GM18873 (cell line): ENCODE measurements at regions not wholly inside any gene's neighbourhood (a gene's known extent, or its start where the extent isn't known, plus 50 kb on each side); places are given as distances from the start of the nearest gene placed in this dataset.
A peak's percentile ranks its signal among the peaks of the same experiment; 100 is the strongest.
"Not testable (repeated sequence)": the region's sequence is repeated elsewhere in the genome, so short reads cannot be mapped to it uniquely, and the experiment has no call there.

Source experiments
- ATAC-seq: cut with Tn5 transposase; IDR thresholded peaks from one replicate; pipeline ENCODE4 v1.9.1; 2021; ENCODE audit warnings: mild to moderate bottlenecking, moderate library complexity, moderate number of reproducible peaks; ENCODE audit not compliant: unreplicated experiment, low FRiP score

DNA sequence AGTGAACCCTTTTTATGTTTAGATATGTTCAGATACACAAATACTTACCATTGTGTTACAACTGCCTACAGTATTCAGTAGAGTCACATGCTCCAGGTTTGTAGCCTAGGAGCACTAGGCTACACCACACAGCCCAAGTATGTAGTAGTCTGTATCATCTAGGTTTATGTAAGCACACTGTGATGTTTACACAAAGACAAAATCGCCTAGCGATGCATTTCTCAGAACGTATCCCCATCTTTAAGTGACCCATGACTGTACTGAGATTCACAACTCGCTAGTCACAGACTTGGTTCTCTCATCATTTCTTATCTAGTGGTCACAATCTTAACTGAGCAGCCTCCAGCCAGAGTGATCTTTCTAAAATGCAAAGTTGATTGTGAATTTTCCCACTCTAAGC lies 119.2 kb downstream of the RASSF10 start:
- ATAC-seq: no peak

DNA sequence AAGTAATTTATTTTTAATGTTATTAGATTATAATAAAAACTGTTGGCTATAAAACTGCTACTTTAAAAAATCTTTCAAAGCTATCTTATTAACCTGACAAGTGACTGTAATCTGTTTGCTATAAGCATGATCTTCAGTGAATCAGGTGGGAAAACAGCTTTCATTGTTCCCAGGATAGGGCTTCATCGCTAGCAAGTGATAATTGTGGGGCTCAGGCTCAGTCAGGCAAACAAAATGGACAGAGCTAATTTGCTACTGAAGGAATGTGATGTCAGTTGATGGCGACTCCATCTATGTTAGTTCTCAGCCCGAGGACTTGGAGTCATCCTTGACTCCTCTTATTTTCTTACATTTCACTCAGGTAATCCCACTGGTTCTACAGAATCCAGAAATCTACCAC lies 125.0 kb downstream of the RASSF10 start:
- ATAC-seq: no peak

DNA sequence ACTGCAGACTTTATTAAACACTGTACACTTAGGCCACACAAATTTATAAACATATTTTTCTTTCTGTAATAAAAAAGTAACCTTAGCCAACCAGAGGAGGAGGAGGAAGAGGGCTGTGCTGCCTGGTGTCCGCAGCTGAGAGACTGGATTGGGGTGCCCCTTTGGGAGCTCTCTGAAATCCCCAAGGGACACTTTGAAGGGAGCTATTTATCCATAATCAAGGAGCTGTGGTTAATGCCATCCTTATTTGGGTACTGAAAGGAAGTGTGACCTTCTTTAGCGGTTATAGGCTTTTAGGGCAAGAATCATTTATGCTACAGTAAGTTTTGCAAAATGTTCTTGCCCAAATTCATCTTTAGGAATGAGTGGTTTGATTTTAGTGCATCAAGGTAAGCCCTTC lies 125.8 kb downstream of the RASSF10 start:
- no peak for ATAC-seq

DNA sequence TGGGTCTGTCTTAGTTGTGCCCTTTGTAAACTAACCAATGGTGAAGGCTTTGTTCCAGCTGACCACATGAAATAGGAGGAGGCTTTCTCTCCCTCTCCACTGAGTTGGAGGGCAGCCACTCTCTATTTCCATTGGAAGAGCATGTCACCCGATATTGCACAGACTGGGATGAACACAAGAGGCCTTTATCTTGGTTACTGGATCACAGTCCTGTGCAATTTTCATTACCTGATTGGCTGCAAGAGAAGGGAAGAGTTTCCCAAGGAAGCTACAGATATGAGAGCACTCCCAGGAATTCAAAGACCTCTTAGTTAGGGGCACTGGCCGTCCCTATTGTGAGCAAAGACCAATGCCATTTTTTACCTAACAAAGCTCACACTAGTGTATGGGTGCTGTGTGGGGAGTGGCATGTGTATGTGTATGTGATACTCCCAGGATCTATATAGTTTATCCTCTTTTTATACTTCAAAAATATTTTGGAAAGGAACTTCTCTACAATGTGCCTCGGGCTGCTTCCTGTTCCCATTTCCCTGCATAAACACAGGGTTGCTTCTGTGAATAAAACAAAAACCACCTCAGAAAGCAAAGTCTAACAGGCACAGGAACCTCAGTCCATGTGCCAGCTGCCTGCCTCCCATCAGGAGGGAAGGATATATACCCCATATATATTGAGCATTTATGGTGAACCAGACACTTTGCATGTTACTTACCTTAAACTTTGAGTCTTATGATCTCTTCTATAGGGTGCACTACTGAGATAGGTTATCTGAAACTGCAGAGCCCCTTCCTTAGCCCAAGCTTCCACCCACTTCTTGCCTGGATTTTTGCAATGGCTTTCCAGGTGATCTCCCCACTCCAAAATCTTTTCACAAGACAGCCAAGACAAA lies 126.5 kb downstream of the RASSF10 start:
- no peak for ATAC-seq

DNA sequence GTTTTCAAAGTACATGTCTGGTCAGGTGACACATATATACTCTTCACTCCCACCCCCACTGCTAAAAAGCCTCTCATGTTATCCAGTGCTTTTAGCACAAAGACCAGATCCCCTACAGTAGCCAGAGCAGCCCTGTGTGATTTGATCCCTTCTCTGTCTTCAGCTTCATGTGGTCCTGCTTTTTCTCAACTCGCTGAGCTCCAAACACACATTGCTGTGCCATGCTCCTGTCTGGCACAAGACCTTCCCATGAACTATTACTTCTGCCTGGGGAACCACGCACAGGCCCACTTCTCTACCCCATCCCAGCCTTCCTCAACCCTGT lies 127.1 kb downstream of the RASSF10 start:
- ATAC-seq: no peak

DNA sequence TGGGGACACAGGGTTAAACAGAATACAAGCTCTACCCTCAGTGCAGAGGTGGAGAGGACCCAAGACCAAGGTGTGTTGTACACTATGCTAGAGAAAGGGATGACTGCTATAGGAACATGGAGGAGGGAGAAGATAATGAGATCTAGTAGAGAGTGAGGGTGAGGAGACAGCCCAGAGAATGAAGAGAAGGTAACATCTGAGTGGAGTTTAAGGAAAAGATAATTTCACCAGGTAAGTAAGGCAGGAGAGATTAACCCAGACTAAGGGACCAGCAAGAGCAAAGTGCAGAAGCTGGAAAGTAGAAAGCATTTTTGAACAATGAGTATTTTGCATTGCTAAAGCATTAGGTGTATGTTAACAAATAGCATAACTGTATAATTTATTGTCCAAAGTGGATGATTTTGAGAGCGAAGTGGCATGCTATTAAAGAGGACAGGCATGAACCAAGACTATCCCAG lies 128.8 kb downstream of the RASSF10 start:
- ATAC-seq: no peak

DNA sequence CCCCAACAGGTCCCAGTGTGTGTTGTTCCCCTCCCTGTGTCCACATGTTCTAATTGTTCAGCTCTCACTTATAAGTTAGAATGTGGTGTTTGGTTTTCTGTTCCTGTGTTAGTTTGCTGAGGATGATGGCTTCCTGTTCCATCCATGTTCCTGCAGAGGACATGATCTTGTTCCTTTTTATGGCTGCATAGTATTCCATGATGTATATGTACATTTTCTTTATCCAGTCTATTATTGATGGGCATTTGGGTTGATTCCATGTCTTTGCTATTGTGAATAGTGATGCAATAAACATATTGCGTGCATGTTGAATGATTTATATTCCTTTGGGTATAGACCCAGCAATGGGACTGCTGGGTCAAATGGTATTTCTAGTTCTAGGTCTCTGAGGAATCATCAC lies 130.0 kb downstream of the RASSF10 start:
- not testable (repeated sequence) for ATAC-seq

DNA sequence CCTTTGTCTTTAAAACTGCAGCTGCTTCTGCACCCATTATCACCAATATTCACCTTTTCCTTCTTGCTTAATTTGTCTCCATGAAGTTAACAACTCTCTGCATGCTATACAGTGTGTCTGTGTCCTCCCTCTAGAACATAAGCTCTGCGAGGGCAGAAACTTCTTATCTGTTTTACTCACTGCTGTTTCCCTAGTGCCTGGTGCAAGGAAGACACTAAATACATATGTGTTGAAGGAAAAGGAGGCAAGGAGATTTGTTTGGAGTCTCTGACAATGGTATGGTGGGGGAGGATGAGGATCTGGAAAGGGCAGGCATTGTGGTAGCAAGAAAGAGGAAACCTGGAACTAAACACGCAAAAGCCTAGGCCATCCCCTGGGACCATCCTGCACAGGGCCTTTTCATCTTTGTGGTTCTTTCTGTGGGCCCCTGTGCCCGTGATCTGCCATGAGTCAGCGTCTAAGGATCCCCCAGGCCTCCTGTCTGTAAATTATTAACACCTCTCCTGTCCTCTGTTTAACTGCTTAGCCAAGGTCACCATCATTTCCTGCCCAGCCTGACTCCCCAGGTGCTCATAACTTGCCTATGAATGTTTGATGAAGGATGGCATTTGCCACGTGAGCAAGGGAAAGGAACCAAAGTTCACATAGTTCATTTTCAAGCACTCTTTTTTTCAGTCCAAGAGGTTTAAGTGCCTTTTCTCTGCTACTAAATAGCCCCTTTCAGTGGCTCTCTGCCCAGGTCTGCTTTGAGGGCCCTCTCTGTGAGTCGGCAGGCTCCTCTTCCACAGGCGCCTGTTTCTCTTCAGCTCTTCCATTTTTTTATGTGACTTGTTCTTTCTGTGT lies 131.1 kb downstream of the RASSF10 start:
- peak; percentile 91 for ATAC-seq

DNA sequence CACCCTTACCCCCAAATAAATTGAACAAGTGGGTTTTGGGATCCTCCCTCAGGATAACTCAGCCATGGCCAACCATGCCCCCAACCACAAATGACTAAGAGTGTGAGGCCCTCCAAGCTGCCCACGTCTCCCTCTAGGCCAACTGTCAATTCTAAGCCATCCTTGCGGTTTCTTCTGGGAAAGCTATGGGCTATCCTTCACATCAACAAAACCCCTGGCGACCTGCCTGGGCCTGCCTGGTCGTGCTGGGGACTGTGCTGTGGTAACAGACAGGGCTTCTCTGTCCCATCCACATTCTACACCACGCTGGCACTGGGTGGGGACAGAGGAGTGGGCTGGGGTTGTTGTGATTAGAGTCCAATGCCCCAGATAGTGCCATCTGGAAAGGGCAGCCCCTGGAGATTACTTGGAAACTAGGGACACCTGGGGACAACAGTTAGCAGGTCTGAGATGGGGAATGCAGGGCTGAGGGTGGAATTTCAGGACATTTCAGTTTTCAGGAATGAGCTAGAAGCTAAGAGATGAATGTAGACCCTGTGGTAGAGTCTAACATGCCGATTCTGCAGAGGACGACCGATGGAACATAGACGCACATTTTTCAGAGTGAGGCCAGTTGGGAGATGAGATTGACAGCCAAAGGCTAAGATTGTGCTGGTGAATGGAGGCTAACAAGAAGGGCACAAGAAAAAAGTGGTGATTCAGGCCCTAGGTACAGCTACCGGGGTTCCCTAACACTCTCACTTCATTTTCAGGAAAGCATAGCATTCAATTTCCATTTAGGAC lies 131.9 kb downstream of the RASSF10 start:
- ATAC-seq: no peak

DNA sequence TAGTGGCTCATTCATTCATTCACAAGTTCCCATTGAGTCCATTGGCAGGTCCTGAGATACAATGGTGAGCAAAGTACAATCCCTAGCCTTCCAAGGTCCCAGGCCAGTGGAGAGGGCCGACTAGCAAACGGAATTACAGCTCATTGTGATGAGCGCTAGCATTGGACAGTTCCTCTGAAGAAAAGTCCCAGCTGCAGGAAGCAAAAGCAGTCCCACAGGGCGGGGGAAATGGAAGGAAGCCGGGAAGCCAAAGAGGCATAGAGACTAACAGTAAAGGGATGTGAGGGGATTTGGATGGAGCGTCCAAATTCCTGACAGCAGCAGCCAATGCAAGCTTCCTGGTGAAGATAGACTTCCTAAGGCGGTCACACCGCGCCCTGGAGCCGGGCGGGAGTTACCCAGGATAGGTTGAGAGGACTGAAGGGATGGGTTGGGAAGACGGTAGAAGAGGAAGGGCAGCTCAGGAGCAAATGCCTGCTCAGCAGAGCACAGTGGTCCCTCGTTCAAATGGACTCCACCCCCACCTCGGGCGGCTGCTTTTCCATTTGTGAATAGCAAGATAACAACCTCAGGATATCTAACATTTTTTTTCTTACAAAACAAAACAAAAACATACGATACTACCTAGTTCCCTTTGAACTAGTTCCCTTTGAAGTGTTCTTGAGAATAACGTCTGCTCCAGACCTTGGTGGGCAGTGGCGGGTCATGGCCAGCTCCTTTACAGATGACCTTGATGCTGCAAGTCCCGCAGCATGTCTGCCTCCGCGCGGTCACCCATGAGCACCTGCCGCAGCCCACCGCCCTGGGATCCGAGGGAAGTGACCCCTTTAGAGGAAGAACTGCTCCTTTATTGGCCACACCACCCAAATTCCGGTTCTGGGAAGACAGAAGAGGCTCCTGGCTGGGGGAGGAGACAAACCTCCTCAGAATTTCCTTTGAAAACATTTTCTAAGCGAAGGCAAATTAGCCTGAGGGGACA lies 132.9 kb downstream of the RASSF10 start:
- ATAC-seq: no peak

DNA sequence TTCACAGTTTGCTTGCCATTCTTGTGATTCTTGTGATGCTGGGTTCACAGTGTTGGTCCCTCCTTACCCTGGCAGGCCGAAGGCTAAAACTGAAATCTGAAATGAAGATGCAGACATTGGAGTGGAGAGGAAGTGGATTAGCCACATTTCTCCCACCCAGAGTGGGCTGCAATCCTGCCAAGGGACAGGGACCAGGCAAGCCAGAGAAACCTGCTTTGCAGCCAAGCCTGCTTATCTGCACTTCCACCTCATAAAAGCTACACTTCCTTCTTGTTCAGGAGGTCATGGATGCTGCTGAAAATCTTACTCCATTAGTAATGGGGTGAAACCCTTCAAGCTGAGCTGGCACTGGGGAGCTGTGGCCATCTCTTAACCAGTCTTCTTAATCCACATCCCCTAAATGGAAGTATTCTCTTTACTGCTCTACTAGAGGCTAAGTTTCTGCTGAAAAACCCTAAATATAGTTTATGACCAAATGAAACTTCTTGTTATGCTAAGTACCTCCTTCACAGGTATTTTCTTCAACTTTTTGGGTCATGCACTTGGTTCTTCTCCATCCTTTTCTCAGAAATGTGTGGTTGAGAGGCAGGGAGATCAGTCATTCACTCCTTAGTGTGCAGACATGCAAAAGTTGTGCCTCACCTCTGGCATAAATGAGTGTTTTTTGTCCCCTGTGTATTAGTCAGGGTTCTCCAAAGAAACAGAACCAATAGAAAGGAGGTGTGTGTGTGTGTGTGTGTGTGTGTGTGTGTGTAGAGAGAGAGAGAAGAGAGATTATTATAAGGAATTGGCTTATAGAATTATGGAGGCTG lies 133.9 kb upstream of the BMAL1 start:
- no peak for ATAC-seq

DNA sequence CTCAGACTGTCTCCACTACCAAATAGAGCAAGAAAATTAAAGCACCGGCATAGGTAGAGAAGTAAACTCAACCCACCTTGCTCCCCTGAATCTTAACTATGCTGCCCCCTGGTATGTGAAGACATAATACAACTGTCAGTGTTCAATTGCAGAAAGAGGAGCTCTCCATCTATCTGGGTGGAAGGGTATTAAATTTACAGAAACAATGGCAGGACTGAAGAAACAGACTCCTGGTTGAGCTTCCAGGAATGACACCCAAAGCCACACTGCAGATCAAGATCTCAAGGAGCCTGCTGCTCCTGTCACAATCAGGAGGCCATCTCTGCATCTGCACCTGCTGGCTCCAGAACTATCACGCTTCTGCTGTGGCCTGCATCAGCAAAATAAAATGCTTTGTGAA lies 132.1 kb upstream of the BMAL1 start:
- ATAC-seq: no peak

DNA sequence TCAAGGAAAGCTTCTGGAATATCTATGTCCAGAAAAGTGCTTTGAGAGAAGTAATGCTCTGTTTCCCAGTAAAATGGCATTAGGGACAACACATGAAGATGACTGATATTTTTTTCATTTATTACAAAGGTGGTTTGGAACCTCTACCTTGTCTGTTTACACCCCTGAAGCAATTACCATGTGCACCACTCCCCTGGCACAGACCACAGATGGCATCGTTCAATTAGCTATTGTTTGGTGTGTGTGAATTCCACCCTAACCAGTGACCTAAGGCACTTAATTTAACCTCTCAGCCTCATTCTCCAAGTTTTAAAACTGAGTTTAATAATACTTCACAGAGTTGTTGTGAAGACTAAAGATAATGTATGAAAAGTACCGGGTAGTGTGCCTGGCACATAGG lies 127.6 kb upstream of the BMAL1 start:
- no peak for ATAC-seq

DNA sequence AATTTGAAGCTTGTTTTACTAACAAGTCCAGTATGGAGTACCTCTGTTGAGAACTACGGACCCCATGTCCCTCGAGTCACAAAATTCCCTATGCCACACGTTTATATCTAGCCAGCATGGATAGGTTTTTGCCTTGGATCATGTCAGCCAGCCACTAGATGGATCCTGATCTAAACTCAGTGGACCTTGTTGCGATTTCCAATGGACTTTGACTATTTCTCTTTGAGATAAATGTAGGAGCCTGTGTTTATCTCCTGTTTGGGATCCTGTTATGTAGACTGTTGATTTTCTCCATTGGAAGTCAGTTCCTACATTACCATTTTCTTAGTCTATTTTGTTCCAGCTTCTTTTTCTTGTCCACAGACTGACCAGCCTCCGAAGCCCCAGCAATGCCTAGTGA lies 127.1 kb upstream of the BMAL1 start:
- ATAC-seq: no peak

DNA sequence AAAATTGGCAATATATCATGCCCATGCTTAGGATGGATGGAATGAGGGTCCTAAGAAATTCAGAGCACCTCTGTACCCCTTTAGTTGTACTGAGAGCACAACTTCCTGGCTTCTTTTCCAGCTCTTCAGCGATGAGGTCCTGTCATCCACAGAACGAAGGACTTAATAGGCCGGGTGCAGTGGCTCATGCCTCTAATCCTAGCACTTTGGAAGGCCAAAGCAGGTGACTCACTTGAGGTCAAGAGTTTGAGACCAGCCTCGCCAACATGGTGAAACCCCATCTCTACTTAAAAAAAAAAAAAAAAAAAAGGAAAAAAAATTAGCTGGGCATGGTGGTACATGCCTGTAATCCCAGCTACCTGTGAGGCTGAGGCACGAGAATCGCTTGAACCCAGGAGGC lies 125.3 kb upstream of the BMAL1 start:
- ATAC-seq: no peak

DNA sequence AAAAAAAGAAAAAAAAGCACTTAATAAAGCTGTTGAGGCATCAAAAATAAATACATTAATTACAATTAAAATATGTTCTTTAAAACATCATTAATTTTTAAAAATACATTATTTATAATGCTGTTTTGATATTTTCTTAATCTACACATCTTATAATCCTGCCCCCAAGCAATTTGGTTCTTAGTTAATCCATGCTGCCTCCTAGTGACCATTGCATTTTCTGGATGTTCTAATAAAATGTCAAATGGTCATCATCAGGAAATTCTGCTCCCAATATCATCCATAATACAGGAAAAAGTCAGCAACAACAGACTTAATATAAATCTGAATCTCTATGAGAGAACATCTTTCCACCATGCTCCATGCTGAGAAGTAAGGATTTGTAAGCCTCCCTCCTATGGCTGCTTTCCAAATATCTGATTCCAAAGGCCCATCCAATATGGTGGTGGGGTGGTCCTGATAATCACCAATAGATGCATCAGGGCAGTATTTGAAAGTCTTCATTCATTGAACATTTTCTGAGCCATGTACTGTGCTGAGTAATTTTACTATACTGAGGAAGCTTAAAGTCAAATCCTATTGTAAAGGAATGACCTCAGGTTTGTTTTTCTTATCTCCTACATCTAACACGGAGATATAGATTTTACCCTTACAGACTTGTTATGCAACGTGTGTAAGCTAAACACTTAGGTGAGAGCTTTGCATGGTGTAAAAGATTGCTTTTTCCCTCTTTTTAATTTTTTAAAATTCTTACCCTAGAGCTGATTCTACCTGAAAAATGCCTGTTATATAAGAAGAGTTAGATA lies 124.7 kb upstream of the BMAL1 start:
- no peak for ATAC-seq

DNA sequence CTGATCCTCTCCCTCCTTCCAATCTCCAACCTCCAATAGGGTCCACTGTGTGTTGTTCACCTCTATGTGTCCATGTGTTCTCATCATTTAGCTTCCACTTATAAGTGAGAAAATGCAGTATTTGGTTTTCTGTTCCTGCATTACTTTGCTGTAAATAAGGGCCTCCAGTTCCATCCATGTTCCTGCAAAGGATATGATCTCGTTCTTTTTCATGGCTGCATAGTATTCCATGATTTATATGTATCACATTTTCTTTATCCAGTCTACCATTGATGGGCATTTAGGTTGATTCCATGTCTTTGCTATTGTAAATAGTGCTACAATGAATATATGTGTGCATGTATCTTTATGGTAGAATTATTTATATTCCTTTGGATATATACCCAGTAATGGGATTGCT lies 123.2 kb upstream of the BMAL1 start:
- not testable (repeated sequence) for ATAC-seq

DNA sequence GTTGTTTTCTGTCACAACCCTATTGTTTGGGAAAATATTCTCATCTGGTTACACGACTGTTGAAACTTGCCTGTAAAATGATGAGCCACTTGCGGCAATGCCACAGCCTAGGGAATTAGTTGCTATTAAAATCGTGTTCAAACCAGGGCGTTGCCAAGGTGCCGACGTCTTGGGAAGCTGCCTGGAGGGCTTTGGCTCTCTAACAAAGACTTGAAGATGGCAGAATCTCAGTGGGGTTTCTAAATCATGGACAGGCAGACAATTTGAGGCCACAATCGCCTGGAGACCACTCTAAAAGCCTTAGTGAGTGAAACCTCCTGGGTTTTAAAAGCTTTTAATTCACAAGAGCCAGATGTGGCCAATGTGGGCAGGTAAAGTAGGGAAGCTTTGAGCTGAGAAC lies 117.2 kb upstream of the BMAL1 start:
- ATAC-seq: no peak
